ENCODE measurements at regions not wholly inside any gene's neighbourhood (a gene's known extent, or its start where the extent isn't known, plus 50 kb on each side); places are given as distances from the start of the nearest gene placed in this dataset.

DNA sequence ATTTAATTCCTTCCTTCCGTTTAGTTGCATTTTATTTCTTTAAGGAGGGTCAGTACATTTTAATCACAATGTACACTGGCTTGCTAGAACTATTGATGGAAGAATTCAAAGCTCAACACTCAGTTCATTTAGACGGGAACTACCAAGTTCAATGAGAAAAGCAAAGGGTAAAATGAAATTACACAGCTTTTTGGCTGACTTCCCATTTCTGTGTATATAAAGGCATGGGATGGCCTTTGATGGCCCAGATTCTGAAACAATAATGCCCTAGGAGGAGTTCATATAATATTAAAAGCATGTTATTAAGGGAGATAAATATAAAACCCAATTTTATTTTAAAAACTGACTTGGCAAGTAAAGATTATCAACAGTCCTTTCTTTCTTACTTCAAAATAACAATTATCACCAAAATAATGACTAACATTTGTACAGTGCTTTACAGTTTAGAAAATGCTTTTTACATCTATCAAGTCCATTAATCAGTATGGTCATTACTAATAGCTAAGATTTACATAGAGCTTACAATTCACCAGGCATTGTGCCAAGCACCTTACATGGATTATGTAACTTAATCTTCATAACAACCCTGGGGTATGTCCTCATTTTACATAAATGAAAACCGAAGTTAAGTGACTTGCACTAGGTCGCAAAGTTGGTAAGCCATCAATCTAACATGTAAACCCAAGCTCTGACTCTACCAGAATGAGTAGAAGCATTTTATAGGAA lies 402.4 kb downstream of the OMA1 start:
- no peak for TF ChIP-seq CTCF (IDR thresholded peaks at IDR 0.05; ENCODE audit: insufficient read depth, low read length, poor library complexity, severe bottlenecking)
- no peak for TF ChIP-seq EZH2phosphoT487 (conservative IDR thresholded peaks at IDR 0.05; ENCODE audit: low read length)
